ENCODE measurements at regions not wholly inside any gene's neighbourhood (a gene's known extent, or its start where the extent isn't known, plus 50 kb on each side); places are given as distances from the start of the nearest gene placed in this dataset.

DNA sequence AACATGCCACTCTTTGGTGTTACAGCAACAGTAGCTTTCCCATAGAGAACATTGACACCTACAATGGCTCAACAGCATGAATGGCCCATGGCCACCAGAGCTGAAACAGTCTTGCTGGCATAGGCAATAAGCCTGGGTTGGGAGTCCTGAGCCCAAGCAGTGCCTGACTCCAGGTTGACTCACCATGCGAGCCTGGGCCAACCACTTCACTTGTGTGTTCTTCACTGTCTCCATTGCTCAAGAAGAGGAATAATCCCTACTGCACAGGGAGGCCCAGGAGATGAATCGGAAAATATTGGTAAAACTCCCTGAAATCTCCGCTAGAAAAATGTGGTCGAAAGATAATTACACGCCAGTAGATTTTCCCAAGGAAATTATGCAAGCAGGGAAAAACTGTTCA, 89.2 kb upstream of the INHBA start:
- no peak for DNase-seq

DNA sequence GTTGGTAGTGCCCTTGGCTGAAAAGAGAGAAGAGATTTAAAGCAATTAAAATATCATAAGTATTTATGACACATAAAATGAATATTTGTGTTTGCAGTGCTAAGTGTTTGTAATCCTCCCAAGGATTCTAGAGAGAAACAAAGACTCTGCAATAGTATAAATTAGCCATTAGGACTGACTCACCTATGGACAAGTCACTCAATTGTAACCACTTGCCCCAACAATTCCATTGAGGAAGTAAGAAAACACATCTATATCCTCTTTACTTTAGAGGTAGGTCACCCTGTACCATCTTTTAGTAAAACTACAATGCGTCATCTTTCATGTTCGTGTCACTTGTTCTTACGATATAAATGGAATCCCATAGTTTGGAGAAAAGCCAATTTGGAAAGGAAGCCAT, 85.7 kb upstream of the INHBA start:
- DNase-seq: no peak

DNA sequence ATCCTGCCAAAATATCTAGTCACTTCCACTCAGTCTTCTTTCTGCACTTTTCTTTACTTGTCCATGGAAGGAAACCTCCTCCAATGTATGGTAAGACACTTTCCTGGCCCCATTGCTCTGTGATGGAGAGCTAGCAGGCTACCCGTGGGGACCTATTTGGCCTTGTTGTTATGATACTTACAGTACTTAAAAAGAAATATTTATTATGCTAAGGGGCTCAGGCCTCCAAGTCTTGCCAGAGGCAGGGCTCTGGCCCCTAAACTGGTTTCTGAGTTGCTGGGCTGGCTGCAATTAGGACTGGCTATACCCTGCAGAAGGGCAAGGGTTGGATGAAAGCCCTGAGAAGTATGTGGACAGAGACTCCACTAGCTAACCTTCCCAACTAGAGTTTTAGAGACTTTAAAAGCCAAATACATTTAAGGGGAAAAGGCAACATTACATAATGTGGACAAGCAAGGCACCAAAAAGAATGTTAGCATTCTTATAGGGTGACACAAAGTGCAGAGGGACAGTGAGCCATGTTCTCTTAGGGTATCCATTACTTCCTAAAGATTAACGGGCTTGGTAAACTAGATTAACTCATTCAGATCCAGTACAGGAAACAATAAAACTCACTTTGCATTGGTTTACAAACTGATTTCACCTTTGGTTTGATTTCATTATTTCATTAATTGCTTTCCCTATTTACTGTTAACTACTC, 84.9 kb upstream of the INHBA start:
- no peak for DNase-seq

DNA sequence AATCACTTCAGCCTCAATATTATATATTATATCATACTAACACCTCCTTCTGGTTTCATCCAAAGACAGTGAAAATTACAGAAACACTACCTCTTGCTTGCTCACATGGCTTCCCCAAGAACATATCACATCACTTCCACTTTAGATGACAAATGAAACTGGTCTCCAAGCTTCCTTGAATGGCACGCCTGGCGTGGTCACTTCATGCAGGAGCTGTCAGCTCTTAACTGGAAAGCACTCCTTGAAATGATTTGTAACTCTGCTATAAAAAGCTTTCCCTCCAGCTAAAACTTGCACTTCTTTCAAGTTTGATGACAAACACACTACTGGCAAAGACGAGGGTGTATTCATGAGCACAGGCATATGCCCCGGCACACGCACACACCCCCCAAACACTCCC, 84.1 kb upstream of the INHBA start:
- no peak for DNase-seq

DNA sequence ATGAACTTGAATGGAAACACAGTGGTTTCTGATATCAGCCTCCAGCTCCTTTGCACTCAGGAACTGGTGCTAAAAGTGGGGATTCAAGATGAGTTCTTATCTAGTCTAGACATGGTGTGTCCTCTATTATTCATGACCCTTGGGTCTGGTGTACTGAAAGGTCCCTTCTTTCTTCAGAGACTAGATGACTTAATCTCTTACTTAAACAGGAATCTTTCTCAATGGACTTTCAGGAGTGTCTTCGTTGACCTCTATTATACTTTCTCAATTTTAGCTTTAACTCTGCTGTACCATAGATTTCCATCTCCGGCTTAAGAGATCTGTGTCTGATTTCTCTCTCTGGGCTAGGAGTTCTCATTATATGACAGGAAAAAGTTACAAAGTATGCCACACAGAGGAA, 83.5 kb upstream of the INHBA start:
- no peak for DNase-seq

DNA sequence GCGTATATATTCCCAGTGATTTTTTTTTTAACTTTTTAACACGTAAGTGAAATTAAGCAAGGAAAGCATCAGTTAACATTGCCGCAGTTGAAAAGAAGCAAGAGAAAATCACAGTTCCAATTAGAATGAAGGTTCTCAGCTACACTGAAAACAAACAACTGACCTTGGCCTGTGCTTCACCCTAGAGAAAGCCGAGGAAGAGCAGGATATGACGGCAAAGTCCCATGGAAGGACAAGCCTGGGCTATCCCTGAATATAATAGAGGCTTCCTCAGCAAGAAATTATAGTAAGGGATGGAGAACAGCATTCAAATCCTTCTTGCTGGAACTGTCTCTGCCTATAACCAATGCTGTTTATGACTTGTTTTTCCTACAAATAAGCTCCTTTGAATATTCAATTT, 83.0 kb upstream of the INHBA start:
- DNase-seq: no peak

DNA sequence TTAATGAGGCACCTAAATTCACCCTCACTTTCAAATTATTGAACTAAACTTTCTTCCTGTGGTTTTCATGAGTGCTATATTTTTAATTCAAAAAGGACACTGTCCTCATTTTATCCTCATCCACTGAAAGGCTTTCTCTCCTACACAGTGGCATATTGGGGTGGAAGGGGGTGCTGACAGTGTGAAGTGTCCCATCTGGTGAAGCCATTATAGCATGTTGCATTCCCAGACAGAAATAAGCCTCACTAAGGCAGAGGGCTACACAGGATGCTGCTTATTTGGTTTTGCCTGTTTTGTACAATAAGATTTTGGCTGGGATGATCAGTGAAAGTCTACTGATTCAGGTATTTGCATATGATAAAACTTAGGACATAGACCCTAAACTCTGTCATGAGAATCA, 82.4 kb upstream of the INHBA start:
- DNase-seq: no peak

DNA sequence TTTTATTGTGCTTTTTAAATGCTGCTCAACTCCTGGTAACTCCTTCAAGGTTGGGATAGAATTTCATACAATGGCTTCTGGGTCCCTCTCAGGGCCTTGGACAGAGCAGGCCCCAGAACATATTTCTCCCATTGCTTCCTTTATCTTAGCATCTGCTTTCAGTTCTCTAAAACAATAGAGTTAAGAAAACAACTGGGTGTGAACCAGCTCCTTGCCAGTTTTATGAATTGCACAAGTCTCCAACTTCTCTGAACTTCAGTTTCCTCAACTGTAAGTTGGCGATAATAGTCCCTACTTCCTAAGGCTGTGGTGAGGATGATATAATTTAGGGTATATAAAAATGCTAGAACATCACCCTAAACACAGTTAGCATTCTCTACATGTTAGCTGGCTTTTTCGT, 77.0 kb upstream of the INHBA start:
- no peak for DNase-seq

DNA sequence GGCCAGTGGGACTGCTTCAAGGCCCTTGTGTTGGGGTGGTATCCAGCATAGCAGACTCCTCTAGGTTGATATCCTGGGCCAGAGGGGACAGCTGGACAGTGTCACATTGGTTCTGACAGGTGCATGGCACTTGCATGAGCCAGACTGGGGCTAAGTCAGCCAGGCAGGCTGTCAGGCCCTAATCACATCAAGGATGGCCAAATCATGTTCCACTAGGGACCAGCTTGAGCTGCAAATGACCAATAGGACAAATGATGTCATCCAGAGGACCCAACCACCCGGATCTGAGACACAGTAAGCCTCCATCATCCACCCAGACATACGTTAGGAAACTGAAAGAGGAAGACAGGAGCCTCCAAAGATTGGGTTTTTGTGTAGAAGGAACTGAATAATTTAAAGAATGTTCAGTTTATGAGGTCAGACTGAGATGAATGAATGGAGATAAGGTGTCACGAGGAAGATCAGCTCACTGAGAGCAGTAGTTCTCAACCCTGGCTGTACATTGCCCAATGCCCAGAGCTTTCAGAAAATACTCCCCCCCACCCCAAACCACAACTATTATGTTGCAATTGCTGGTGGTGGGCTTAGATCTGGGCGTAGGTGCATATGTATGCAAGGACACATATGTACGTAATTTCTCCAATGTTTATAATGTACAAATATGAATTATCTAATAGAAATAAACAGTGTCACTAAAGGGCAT, 75.2 kb upstream of the INHBA start:
- DNase-seq: no peak

DNA sequence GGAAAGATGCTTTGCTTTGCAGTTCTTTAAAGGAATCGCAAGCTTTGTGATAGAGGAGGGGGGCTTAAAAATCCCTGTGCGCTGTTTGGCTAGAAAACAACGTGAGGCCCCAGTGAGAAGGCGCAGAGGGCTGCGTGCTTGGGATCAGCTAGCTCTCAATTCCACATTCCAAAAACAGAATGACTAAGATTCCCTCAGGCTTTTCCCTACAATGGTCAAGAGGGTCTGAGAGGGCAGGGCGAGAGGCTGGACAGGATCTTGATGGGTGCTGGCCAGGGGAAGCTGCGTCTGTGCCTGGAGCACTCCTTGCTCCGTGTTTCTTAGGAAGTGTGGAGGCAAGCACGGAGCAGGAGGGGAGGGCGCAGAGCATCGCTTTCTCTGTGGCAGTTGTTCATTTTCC, 72.1 kb upstream of the INHBA start:
- no peak for DNase-seq

DNA sequence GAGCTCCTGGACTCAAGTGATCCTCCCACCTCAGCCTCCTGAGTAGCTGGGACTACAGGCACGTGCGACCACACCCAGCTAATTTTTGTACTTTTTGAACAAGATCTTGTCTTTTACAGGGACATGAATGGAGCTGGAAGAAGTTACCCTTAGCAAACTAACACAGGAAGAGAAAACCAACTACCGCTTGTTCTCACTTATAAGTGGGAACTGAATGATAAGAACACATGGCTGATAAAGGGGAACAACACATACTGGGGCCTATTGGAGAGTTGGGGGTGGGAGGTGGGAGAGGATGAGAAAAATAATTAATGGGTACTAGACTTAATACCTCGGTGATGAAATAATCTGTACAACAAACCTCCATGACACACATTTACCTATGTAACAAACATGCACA, 70.9 kb upstream of the INHBA start:
- DNase-seq: no peak

DNA sequence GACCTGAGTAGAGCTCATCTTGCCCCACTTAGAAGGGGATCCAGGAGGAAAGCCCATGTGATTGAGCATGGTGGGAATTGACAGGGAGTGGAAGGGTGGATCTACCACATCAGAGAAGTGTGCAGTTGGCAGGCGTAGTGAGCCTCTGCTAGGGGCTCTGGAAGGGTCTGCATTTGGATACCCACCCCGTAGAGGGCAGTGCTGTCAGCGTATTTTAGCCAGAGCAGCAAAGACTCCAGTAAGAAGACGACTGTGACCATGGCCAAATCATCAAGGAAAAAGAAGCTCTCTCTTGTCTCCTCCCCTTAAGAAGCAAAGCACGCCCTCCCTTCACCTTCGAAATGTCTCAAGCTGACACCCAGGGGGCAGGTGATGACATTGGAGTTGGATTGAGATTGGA, 68.8 kb upstream of the INHBA start:
- no peak for DNase-seq

DNA sequence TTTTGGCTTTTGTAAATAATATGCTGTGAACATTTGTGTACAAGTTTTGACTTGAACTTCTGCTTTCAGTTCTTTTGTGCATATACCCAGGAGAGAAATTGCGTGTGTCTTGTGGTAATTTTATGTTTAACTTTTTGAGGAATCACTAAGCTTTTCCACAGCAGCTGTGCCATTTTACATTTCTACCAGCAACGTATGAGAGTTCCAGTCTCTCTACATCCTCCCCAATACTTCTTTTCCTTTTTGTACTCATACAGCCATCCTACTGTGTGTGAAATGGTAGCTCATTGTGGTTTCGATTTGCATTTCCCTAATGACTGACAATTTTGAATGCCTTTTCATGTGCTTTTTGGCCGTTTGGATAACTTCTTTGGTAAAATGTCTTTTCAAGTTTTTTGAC, 66.3 kb upstream of the INHBA start:
- no peak for DNase-seq

DNA sequence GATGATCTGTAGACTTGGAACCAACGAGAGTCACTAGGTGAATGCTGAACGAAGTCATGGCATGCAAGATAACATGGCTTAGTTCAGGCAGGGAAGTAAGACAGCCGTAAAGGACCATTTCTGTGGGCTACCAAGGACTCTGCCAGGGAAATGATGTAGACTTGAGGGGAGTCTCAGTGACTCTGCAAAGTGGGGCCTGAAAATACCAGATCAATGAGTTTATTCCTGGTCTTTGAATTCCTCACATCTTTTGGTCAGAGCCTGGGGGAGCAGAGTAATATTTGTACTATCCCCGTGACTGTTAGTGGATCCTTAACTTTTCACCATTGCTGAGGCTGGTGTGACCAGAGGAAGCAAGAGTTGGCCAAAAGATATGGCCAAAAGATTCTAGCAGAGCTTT, 60.7 kb upstream of the INHBA start:
- no peak for DNase-seq

DNA sequence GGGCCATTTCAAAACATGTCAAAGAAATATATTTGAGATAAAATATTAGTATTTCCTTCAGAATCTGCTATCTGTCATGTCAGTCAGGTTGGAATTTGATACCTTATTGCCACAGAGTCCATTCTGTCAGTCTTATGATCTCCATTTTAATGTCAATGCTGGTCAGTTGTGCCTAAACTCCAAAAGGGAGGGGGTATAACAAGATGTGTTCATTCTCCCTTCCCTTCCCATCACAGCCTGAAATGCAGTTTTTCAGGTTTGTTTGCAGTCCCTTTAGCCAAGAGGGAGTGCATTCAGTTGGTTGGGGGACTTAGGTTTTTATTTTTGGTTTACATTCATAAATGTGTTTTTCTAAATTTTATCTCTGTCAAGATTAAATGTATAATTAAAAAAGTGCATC, 59.8 kb upstream of the INHBA start:
- no peak for DNase-seq

DNA sequence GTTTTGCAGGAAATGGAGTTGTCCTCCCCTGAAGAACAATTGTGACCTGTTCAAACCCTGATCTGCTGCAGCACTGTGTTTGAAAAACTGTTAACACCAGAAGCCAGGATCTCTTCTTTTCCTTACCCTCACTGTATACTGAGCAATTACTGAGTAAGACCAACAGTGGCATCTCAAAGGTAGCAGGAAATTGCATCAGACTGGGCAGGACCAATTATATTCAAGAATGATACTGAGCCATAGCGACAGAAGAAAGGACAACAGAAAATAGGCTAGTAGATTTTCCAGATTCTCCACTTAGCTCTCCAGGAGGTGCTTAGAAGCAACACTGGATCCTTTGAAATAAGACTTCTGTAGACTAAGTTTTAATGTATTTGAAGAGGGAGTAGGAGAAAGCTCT, 57.4 kb upstream of the INHBA start:
- no peak for DNase-seq

DNA sequence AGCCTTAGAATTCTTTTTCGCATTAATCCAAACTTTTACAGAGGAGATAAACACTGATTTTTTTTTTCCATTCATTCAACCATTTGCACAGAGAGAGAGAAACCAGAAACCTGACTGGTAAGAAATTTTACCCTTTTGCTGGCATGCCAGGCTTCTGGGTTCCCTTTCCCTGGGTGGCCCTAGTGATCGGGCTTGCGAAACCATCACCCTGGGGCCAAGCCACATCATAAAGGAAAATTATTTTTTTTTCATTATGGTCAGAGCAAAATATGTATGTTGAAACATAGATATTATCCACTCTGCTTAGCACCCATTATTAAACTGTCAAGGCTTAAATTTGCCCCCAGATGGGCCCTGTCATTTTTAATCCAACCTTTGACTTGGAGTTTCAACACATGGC, 55.4 kb upstream of the INHBA start:
- no peak for DNase-seq

DNA sequence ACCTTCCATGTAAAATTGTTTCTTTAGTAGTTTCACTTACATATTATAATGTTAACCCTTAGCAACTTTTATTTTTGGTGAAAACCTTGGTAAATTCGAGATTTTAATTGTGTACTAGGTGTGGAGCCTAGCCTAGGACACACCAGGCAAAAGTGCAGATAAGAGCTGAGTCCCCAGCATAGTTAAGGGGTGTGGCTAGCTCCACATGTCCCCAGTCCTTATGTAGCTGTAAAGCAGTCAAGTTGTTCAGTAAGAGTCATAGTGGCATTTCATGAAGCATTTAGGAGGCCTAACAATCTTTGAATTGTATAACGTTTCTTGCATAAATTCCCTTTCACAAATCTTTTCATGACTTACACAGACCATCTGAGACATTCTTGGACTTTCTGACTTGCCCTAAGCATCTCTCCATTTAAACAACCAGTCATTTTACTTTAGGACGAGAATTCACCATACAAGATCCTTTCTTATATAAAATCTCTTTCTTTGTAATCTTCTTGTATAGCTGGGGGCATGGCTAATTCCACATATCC, 53.8 kb upstream of the INHBA start:
- DNase-seq: no peak

DNA sequence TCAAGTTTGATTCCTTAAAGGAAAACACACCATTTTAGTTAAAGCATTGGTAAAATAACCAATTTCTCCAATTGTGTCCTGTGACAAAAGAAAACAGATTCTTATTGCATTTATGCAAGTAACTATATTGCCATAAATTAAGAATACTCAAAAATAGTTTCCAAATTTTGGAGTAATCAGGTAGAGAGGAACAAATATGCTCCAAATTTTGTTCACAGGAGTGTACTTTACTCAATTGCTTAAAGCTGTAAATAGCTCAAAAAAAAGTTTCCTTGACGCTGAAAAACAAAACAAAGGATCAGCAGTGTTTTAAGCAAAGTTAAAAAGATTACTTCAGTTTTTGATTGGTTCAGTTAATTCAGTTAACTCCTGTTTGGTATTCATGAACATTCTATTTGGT, 52.2 kb upstream of the INHBA start:
- DNase-seq: no peak

DNA sequence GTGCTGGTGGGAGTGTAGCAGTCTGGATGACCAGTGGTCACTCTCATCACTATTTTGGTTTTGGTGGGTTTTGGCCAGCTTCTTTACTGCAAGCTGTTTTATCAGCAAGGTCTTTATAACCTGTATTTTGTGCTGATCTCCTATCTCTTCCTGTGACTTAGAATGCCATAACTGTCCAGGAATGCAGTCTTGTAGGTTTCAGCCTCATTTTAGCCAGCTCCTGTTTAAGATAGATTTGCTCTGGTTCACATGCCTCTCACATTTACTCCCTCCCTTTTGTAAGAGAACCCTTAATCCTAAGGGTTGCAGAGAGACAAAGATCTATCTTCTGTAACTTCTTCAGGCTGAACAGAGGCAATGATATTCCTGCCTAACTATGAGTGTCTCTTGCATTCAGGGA, 51.2 kb upstream of the INHBA start:
- DNase-seq: no peak

All from stimulated activated CD8-positive, alpha-beta memory T cell treated with anti-CD3 and anti-CD28 coated beads, Interleukin-4, amount 100 ng/mL, for 48 hours (primary cell).